HFF-Myc (cell line): ENCODE measurements at regions not wholly inside any gene's neighbourhood (a gene's known extent, or its start where the extent isn't known, plus 50 kb on each side); places are given as distances from the start of the nearest gene placed in this dataset.

Experiments used
- DNase-seq: peaks from one replicate; pipeline ENCODE4 v3.0.0-alpha.2; 2011; ENCODE audit warnings: low read depth; ENCODE audit errors: extremely low read depth
- H3K4me3 ChIP-seq: replicated peaks from 2 replicates; pipeline ENCODE4 v1.5.1; 2011; ENCODE audit warnings: low read depth, mild to moderate bottlenecking, control low read depth, low read length
- CTCF ChIP-seq: IDR thresholded peaks from 2 replicates; pipeline ENCODE4 v1.5.1; 2012; ENCODE audit warnings: mild to moderate bottlenecking, low read depth, low read length, control low read depth; ENCODE audit errors: missing control alignments

GRCh38 chr5:67620424-67621397, 424.1 kb upstream of the CD180 start:
- DNase-seq: no peak
- TF ChIP-seq CTCF: no peak
- no peak overlapping the region for H3K4me3 ChIP-seq

- no peak for TF ChIP-seq CTCF
- no peak overlapping the region for H3K4me3 ChIP-seq
- no peak for DNase-seq
Measured at GRCh38 chr5:67619636-67620035, 423.0 kb upstream of the CD180 start.

- DNase-seq: no peak
- no peak for TF ChIP-seq CTCF
Measured at GRCh38 chr5:67619235-67619634, 422.6 kb upstream of the CD180 start.

GRCh38 chr5:67617051-67617450, 420.5 kb upstream of the CD180 start:
- TF ChIP-seq CTCF: no peak
- no peak overlapping the region for H3K4me3 ChIP-seq
- no peak for DNase-seq

More at GRCh38 chr5:67619235-67619634, 422.6 kb upstream of the CD180 start:
- H3K4me3 ChIP-seq: no peak overlapping the region

GRCh38 chr5:67612961-67613360, 416.4 kb upstream of the CD180 start:
- DNase-seq: no peak
- TF ChIP-seq CTCF: no peak
- no peak overlapping the region for H3K4me3 ChIP-seq

- no peak for TF ChIP-seq CTCF
- no peak overlapping the region for H3K4me3 ChIP-seq
- peak; percentile 26 for DNase-seq
Measured at GRCh38 chr5:67610186-67610912, 413.8 kb upstream of the CD180 start.
